ENCODE measurements at regions not wholly inside any gene's neighbourhood (a gene's known extent, or its start where the extent isn't known, plus 50 kb on each side); places are given as distances from the start of the nearest gene placed in this dataset.

GRCh38 chr6:105832313-105832761, 253.8 kb upstream of the PRDM1 start:
- no peak overlapping the region for H3K27ac Mint-ChIP-seq
- no peaks in the 10 kb centered on the region for H3K36me3 ChIP-seq (ENCODE audit: control insufficient read depth, insufficient read depth, low read length)
- no peaks in the 10 kb centered on the region for H3K36me3 Mint-ChIP-seq
- no peaks in the 10 kb centered on the region for H3K9me3 ChIP-seq (ENCODE audit: control insufficient read depth, insufficient read depth, low read length)
- H3K27me3 ChIP-seq (ENCODE audit: control insufficient read depth, insufficient read depth, low read length) = no peaks in the 10 kb centered on the region
- H3K4me1 Mint-ChIP-seq = no peaks in the 10 kb centered on the region
- ATAC-seq (peak in 1 of 3 donors; percentile 53), DNase-seq (no peak)
- TF ChIP-seq CTCF (IDR thresholded peaks at IDR 0.05) = no peak
- no peaks in the 10 kb centered on the region for H3K4me1 ChIP-seq (ENCODE audit: control insufficient read depth, insufficient read depth, low read length)
- H3K4me3 ChIP-seq (ENCODE audit: low read length) = no peak overlapping the region
- intact Hi-C loops (cut with micrococcal nuclease) = no loop called here
- H3K9me3 Mint-ChIP-seq = no peaks in the 10 kb centered on the region
- H3K27ac ChIP-seq (ENCODE audit: low read length) = no peak overlapping the region
- WGBS (ENCODE audit: insufficient coverage) = 88% methylated on average over 3 of the region's 5 CpGs
- H3K4me3 Mint-ChIP-seq = no peak overlapping the region
- peaks cover 0 to 2% of the 10 kb centered on the region in 2 donors for H3K27me3 Mint-ChIP-seq (ENCODE audit: low read depth in 2 of 2)

- Histone ChIP-seq H3K9me3 (ENCODE audit: control insufficient read depth, insufficient read depth, low read length) (no peaks in the 10 kb centered on the region), H3K27ac (ENCODE audit: low read length) (no peak overlapping the region), H3K4me1 (ENCODE audit: control insufficient read depth, insufficient read depth, low read length) (no peaks in the 10 kb centered on the region), H3K4me3 (ENCODE audit: low read length) (no peak overlapping the region), H3K36me3 (ENCODE audit: control insufficient read depth, insufficient read depth, low read length) (no peaks in the 10 kb centered on the region), H3K27me3 (ENCODE audit: control insufficient read depth, insufficient read depth, low read length) (no peaks in the 10 kb centered on the region)
- no peak for TF ChIP-seq CTCF (IDR thresholded peaks at IDR 0.05)
- ATAC-seq (no peak), DNase-seq (no peak)
- no peak overlapping the region for H3K27ac Mint-ChIP-seq
- intact Hi-C loops (cut with micrococcal nuclease) = no loop called here
- WGBS (ENCODE audit: insufficient coverage) = 65% methylated on average over 5 of the region's 5 CpGs
- no peaks in the 10 kb centered on the region for H3K9me3 Mint-ChIP-seq
- no peaks in the 10 kb centered on the region for H3K4me1 Mint-ChIP-seq
- no peaks in the 10 kb centered on the region for H3K36me3 Mint-ChIP-seq
- peaks cover 0 to 2% of the 10 kb centered on the region in 2 donors for H3K27me3 Mint-ChIP-seq (ENCODE audit: low read depth in 2 of 2)
- no peak overlapping the region for H3K4me3 Mint-ChIP-seq
Measured at GRCh38 chr6:105831311-105832097, 254.6 kb upstream of the PRDM1 start.

- Histone ChIP-seq H3K9me3 (ENCODE audit: control insufficient read depth, insufficient read depth, low read length) (no peaks in the 10 kb centered on the region), H3K36me3 (ENCODE audit: control insufficient read depth, insufficient read depth, low read length) (no peaks in the 10 kb centered on the region), H3K4me1 (ENCODE audit: control insufficient read depth, insufficient read depth, low read length) (no peaks in the 10 kb centered on the region), H3K27ac (ENCODE audit: low read length) (no peak overlapping the region), H3K4me3 (ENCODE audit: low read length) (no peak overlapping the region), H3K27me3 (ENCODE audit: control insufficient read depth, insufficient read depth, low read length) (no peaks in the 10 kb centered on the region)
- no peaks in the 10 kb centered on the region for H3K9me3 Mint-ChIP-seq
- ATAC-seq = no peak
- no peak overlapping the region for H3K27ac Mint-ChIP-seq
- H3K27me3 Mint-ChIP-seq (ENCODE audit: low read depth in 2 of 2) = peaks cover 0 to 11% of the 10 kb centered on the region in 2 donors
- no peak for TF ChIP-seq CTCF (IDR thresholded peaks at IDR 0.05)
- H3K36me3 Mint-ChIP-seq = no peaks in the 10 kb centered on the region
- 88% methylated on average over 1 of the region's 1 CpG for WGBS (ENCODE audit: insufficient coverage)
- no peak overlapping the region for H3K4me3 Mint-ChIP-seq
- H3K4me1 Mint-ChIP-seq = no peaks in the 10 kb centered on the region
- DNase-seq = no peak
- intact Hi-C loops (cut with micrococcal nuclease) = no loop called here
Measured at GRCh38 chr6:105825210-105825609, 260.9 kb upstream of the PRDM1 start.

- no peak overlapping the region for H3K4me3 Mint-ChIP-seq
- no peaks in the 10 kb centered on the region for H3K27me3 ChIP-seq (ENCODE audit: control insufficient read depth, insufficient read depth, low read length)
- H3K4me1 ChIP-seq (ENCODE audit: control insufficient read depth, insufficient read depth, low read length) = no peaks in the 10 kb centered on the region
- H3K4me3 ChIP-seq (ENCODE audit: low read length) = no peak overlapping the region
- H3K9me3 ChIP-seq (ENCODE audit: control insufficient read depth, insufficient read depth, low read length) = no peaks in the 10 kb centered on the region
- WGBS (ENCODE audit: insufficient coverage) = no CpG with 5 or more reads among the region's 1 CpG
- no peaks in the 10 kb centered on the region for H3K4me1 Mint-ChIP-seq
- H3K36me3 Mint-ChIP-seq = no peaks in the 10 kb centered on the region
- peaks cover 0 to 11% of the 10 kb centered on the region in 2 donors for H3K27me3 Mint-ChIP-seq (ENCODE audit: low read depth in 2 of 2)
- H3K36me3 ChIP-seq (ENCODE audit: control insufficient read depth, insufficient read depth, low read length) = no peaks in the 10 kb centered on the region
- H3K27ac ChIP-seq (ENCODE audit: low read length) = no peak overlapping the region
- H3K9me3 Mint-ChIP-seq = no peaks in the 10 kb centered on the region
- ATAC-seq (no peak), DNase-seq (no peak)
- intact Hi-C loops (cut with micrococcal nuclease) = no loop called here
- no peak for TF ChIP-seq CTCF (IDR thresholded peaks at IDR 0.05)
- no peak overlapping the region for H3K27ac Mint-ChIP-seq
Measured at GRCh38 chr6:105824732-105825131, 261.4 kb upstream of the PRDM1 start.

Data from natural killer cell (primary cell).